Neural progenitor cell (in vitro differentiated cells): ENCODE measurements at regions not wholly inside any gene's neighbourhood (a gene's known extent, or its start where the extent isn't known, plus 50 kb on each side); places are given as distances from the start of the nearest gene placed in this dataset.

Source experiments
- CTCF ChIP-seq: fragments of 200-600 bp; sonication (generic); IDR thresholded peaks from 2 replicates; pipeline ENCODE4 v1.5.1; 2017; ENCODE audit warnings: antibody characterized with exemption, mild to moderate bottlenecking
- EZH2 ChIP-seq: fragments of 200-600 bp; sonication (generic); IDR thresholded peaks from 2 replicates; pipeline ENCODE4 v1.6.1; 2017; ENCODE audit warnings: antibody characterized with exemption, mild to moderate bottlenecking, moderate library complexity
- EZH2phosphoT487 ChIP-seq: fragments of 200-600 bp; sonication (generic); IDR thresholded peaks from 2 replicates; pipeline ENCODE4 v1.6.1; 2017; ENCODE audit warnings: antibody characterized with exemption

- TF ChIP-seq CTCF (no peak), EZH2 (no peak), EZH2phosphoT487 (no peak)
Observed at GRCh38 chr2:142574388-142574787, 303.1 kb upstream of the KYNU start.
